GM18511 (cell line): ENCODE measurements at regions not wholly inside any gene's neighbourhood (a gene's known extent, or its start where the extent isn't known, plus 50 kb on each side); places are given as distances from the start of the nearest gene placed in this dataset.
"Not testable (repeated sequence)": the region's sequence is repeated elsewhere in the genome, so short reads cannot be mapped to it uniquely, and the experiment has no call there.

Experiments
- ATAC-seq: cut with Tn5 transposase; IDR thresholded peaks from one replicate; pipeline ENCODE4 v1.9.1; 2021; ENCODE audit warnings: mild to moderate bottlenecking, moderate library complexity; ENCODE audit not compliant: unreplicated experiment

GRCh38 chr6:86872810-86873209 lies 64.5 kb upstream of the HTR1E start:
- ATAC-seq = not testable (repeated sequence)

- no peak for ATAC-seq
Observed at GRCh38 chr6:86871681-86872080, 65.6 kb upstream of the HTR1E start.

GRCh38 chr6:86869500-86869899 lies 67.8 kb upstream of the HTR1E start:
- ATAC-seq = no peak

- ATAC-seq = no peak
Observed at GRCh38 chr6:86859513-86859912, 77.8 kb upstream of the HTR1E start.

GRCh38 chr6:86858970-86859369 lies 78.4 kb upstream of the HTR1E start:
- no peak for ATAC-seq

GRCh38 chr6:86857783-86858182 lies 79.5 kb upstream of the HTR1E start:
- no peak for ATAC-seq

GRCh38 chr6:86856937-86857563 lies 80.3 kb upstream of the HTR1E start:
- peak; percentile 72 for ATAC-seq

- no peak for ATAC-seq
Observed at GRCh38 chr6:86856379-86856778, 80.9 kb upstream of the HTR1E start.

GRCh38 chr6:86848986-86849385 lies 88.3 kb upstream of the HTR1E start:
- no peak for ATAC-seq

- ATAC-seq = no peak
Observed at GRCh38 chr6:86832686-86833085, 104.6 kb upstream of the HTR1E start.

GRCh38 chr6:86825436-86825835 lies 111.9 kb upstream of the HTR1E start:
- ATAC-seq = no peak

- ATAC-seq = no peak
Observed at GRCh38 chr6:86822747-86823146, 114.6 kb upstream of the HTR1E start.

GRCh38 chr6:86820750-86821149 lies 116.6 kb upstream of the HTR1E start:
- peak; percentile 69 for ATAC-seq

GRCh38 chr6:86793649-86794048 lies 143.7 kb upstream of the HTR1E start:
- no peak for ATAC-seq

- no peak for ATAC-seq
Observed at GRCh38 chr6:86791476-86791875, 145.9 kb upstream of the HTR1E start.

- ATAC-seq = no peak
Observed at GRCh38 chr6:86789779-86790411, 147.4 kb upstream of the HTR1E start.

- ATAC-seq = no peak
Observed at GRCh38 chr6:86782328-86782727, 155.0 kb upstream of the HTR1E start.

GRCh38 chr6:86780923-86781322 lies 156.4 kb upstream of the HTR1E start:
- ATAC-seq = no peak

- ATAC-seq = no peak
Observed at GRCh38 chr6:86775893-86776292, 161.4 kb upstream of the HTR1E start.

GRCh38 chr6:86765211-86765610 lies 172.1 kb upstream of the HTR1E start:
- ATAC-seq = no peak

GRCh38 chr6:86759953-86760352 lies 177.4 kb upstream of the HTR1E start:
- ATAC-seq = not testable (repeated sequence)

- no peak for ATAC-seq
Observed at GRCh38 chr6:86756640-86757229, 180.6 kb upstream of the HTR1E start.
